ENCODE measurements at regions not wholly inside any gene's neighbourhood (a gene's known extent, or its start where the extent isn't known, plus 50 kb on each side); places are given as distances from the start of the nearest gene placed in this dataset.
"Not testable (repeated sequence)": the region's sequence is repeated elsewhere in the genome, so short reads cannot be mapped to it uniquely, and the experiment has no call there.

DNA sequence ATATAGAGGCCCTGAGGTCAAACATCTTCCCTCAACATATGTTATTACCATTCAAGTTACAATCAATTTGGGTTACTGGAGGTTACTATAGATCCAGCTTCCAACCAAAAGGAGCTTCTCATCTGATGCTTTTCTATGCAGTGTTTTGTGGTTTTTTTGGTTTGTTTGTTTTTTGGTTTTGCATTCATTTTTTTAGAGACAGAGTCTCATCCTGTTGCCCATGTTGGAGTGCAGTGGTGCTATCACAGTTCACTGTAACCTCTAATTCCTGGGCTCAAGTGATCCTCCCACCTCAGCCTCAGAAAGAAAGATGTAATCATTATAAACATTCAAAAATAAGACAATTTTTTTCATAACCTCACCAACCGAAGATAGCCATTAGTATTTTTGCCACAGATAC, 124.4 kb upstream of the JARID2 start:
- DNase-seq: no peak

DNA sequence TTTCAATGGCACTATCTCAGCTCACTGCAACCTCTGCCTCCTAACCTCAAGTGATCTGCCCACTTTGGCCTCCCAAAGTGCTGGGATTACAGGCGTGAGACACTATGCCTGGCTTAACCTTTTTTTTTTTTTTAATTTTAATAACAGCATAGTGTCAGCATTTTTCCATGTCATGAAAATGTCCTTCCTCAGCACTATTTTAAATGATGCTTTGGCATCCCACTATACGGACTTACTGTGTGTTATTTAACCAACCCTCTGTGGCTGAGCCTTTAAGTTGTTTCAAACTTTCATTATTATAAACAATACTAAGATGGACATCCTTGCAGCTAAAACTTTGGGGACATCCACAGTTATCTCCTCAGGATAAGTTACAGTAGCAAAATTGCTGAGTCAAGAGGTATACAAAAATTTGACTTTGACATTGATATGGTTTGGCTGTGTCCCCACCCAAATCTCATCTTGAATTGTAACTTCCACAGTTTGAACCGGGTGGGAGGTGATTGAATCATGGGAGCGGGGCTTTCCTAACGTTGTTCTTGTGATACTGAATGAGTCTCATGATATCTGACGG, 123.8 kb upstream of the JARID2 start:
- DNase-seq: no peak

DNA sequence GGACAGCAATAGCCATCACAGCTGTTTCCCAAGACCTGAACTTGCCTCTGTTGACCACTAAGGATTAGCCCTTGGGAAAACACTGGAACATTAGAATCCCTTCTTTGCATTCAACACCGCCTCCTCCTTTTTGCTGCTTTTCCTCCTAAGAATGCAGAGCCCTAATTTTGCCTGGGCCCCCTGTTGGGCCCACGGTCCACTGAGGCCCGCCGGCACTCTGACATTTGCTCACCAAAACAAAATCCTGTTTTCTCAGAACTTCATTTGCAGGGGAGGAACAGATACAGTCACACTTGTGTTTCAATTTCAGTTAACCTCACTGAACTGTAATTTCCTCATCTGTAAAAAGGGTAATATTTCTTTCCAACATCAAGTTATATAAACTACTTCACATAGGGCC, 116.0 kb upstream of the JARID2 start:
- no peak for DNase-seq

DNA sequence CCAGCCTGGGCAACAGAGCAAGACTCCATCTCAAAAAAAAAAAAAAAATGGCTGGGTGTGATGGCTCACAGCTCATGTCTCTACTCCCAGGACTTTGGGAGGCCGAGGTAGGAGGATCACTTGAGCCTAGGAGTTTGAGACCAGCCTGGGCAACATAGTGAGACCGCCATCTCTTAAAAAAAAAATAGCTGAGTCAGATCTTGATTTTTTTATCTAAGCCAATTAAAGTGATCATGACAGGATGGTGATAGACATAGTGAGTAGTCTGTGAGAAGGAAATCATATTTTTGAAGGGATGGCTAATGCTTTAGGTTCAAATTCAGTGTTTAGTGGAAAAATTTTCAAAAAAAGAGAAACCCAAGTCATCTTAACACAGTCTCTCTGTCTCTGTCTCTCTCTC, 114.6 kb upstream of the JARID2 start:
- no peak for DNase-seq

DNA sequence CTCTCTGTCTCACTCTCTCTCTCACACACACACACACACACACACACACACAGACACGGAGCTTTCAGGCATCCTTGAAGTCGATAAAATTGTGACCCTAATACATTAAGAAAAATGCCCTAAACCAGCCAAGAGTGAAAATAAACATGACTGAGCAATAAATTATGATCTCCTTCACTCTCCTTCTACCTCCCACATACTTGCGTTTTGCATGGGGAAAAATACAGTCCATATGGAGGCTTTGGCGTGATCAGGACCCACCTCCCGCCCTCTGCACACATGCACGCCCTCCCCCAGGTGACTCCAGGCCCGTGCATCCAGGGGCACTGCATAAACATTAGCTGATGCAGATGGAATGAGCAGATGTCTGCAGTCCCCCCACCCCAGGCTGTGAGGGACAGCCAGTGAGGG, 114.2 kb upstream of the JARID2 start:
- no peak for DNase-seq

DNA sequence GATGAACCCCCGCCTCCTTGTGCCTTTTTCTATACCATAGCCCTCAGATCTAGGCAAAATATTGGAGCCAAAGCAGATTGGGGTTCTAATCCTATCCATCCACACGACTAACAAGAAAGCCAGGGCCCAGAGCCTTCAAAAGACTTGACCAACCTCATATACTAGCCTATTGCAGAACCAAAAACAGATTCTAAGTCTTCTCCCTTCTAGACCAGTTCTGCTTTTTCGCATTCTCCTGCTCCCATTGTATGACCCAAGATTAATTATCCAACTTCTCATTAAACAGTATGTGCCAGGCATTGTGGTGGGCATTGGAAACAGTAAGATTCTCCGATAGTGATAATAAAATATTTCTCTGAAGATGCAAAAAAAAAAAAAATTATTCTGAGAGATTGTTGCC, 113.7 kb upstream of the JARID2 start:
- DNase-seq: no peak

DNA sequence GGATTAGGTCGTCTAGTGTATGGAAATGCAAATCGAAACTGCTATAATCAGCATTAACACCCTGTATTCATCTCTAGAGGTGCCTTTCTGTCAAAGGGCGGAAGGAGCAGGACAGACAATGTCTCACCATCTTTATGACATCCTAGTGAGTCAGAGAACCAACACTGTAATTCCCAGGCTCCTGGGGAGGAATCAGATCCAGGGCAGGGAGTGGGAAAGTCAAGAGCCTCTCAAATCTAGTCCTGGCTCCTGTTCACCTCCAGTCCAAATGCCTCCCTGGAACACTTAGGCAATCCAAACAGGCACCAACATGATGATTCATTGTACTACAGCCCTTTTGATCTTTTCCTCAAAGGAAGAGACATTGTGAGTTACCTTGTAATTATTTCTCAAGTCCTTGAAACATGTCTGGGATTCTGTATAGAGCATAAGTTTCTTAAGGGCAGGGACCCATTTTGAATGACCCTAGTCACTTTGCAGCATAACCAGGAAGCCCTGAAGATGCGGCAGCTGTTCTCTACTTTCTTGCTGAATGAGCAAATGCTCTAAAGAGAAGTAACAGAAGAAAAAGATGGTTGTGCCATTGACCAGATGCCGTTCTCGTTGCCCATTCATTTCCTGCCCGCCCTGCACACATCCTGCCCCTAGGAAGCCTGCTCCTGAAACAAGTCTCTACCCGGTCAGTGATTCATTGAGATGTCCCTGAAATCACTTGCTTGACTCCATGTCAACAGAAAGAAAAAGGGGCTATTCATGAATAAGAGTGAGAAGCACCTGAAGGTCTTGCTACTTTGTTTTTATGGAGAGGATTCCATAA, 112.8 kb upstream of the JARID2 start:
- DNase-seq: peak; percentile 2

DNA sequence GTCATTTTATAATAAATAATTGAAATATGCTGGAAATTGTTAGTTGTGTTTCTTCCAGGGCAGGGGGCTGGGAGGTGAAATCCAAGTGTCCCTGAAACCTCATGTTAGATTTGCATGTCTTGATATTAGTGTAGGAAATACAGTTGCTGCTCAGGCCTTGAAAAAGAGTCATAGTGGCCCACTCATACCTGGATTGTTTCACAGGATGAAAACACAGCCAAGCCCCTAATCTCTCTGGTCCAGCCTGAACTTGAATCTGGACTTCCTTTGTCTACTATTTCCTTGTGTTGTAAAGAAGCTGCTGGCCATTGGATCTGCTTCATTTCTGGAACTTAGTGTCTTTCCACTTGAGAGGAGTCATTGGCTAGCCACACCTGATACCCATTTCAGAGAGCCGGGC, 108.8 kb upstream of the JARID2 start:
- no peak for DNase-seq

DNA sequence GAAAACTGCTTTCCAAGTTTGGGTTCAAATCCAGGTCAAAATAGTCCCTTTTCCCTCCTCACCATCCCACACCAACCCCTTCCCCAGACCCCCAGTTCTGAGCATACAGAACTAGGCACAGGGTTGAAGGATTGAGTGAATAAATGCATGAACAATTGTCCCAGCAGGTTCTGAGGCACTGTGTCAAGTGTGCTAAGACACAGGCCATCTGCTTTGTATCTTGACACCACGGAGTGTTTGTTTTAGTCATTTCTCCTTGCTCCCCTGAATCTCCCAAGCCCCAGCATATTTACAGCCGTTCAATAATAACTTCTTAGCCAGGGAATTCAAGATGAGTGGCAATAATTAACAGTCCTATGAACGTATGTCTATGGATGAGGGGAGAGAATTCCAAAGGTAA, 102.8 kb upstream of the JARID2 start:
- no peak for DNase-seq

DNA sequence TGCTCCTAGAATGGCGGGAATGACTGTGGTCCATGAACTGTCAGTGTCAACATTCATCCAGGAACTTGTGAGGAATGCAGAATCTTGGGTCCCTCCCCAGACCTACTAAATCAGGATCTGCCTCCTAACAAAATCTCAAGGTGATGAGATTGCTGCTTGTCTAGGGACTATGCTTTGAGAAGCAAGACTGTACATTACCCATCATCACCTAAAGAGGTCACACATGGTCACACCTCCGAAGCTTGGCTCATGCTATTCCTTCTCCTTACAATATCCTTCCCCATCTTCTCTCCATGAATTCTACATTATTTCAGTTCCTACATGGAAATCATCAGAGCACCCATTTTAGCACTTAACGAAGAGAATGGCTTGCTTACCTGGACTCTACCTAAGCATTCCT, 102.3 kb upstream of the JARID2 start:
- DNase-seq: no peak

DNA sequence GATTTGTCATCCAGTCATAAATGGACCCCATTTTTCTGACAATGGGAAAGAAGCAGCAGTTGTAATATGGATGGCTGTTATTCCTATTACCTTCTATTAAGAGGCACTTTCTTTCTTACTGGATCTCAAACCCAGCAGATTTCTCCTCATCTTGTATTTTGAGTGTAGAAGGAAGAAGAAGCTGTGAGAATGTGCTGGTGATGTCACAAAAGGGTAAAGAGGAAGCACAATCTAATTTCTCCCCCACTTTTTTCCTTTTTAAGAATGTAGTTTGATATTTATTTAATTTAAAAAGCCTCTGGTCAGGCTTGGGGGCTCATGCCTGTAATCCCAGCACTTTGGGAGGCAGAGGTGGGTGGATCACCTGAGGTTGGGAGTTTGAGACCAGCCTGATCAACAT, 100.0 kb upstream of the JARID2 start:
- no peak for DNase-seq

DNA sequence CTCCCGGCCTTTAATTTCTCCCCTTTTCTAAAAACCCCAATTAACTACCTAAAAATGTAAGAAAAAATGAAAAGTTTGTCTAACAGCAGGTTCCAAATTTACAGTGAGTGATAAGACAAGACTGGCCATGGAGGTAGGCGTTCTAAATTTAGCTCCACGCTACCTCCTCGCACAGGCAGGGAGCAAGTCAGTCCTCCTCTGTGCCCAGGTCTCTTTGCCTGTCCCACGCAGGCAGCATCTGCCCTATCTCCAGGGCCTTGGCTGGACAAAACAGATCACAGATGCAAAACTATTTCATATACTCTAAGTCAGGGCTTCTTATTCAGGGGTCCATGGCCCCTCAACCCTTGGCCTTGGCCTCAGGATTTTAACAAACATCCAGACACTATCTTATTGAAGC, 98.0 kb upstream of the JARID2 start:
- no peak for DNase-seq

DNA sequence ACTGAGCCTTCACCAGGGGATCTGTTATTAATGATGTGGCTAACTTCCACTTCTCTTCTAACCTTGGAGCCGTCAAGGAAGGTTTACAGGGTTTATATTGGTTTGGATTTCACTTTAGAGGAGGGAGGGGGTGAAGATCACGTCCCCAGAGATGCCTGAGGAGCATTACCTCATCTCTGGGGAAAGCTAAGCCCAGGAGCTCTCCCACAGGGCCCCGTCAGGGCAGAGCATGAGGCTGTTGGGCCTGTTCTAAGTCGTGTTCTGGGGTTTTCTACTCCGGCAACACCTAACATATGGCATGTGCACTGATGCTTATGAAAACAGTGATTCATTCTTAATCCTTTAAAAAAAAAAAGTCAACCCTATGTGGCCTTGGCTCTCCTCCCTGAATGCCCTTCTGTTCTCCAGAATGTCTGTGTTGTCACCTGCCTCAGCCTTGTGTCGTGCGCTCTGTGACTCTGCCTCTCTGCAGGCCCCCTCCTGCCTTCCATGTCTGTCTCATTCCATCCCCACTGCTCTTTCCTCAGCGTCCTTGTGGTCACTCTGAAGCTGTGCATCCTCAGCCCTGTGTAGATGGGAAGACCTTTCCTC, 97.4 kb upstream of the JARID2 start:
- DNase-seq: no peak

DNA sequence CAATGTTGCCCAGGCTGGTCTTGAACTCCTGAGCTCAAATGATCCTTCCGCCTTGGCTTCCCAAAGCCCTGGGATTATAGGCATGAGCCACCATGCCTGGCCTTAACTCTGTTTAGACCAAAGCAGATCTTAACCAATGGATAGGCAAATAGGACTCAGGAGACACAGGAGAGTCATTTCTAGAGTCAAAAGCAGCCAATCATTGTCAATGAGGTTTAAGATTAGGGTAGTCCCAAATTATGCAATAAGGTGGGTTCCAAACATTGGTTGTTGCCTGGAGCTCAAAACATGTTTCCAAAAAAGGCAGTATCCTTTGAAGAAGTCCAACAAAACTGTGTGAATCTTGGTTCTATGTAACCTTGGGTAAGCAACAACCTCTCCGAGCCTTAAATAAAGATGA, 95.7 kb upstream of the JARID2 start:
- no peak for DNase-seq

DNA sequence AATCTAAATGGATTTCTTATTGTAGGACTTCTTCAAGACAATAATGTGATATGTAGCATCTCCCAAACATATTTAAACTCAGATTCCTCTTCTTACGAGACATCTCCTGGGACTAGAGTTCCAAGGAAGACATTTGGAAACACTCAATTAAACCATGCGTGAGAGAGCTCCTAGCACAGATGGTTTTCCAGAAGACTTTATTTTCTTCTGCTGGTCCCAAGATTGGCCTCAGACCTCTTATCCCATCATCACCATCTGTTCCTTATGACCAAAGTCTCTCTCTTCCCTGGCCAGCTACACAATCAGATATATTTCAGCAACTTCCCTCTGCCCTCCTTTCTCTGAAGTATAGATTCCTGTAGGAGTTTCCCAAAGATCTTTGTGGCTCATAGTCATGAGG, 93.2 kb upstream of the JARID2 start:
- no peak for DNase-seq

DNA sequence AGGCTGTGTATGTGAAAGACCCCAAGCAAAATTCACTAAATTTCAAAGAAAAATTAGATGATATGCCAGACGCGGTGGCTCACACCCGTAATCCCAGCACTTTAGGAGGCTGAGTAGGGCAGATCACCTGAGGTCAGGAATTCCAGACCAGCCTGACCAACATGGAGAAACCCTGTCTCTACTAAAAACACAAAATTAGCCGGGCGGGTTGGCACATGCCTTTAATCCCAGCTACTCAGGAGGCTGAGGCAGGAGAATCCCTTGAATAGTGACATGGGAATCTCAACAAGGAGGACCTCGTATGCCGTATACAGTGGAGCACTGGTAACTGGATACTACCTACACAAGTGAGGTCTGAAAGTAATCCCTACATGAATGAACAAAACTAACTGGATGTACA, 92.7 kb upstream of the JARID2 start:
- no peak for DNase-seq

DNA sequence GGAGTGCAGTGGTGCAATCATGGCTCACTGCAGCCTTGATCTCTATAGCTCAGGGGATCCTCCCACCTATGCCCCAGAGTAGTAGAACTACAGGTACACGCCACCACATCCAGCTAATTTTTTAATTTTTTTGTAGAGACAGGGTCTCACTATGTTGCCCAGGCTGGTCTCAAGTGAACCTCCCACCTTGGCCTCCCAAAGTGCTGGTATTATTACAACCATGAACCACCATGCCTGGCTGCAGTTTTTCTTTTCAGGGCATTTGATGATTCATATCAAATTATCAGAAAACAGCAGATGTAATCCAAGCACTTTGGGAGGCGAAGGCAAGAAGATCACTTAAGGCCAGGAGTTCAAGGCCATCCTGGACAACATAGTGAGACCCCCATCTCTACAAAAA, 88.4 kb upstream of the JARID2 start:
- no peak for DNase-seq

DNA sequence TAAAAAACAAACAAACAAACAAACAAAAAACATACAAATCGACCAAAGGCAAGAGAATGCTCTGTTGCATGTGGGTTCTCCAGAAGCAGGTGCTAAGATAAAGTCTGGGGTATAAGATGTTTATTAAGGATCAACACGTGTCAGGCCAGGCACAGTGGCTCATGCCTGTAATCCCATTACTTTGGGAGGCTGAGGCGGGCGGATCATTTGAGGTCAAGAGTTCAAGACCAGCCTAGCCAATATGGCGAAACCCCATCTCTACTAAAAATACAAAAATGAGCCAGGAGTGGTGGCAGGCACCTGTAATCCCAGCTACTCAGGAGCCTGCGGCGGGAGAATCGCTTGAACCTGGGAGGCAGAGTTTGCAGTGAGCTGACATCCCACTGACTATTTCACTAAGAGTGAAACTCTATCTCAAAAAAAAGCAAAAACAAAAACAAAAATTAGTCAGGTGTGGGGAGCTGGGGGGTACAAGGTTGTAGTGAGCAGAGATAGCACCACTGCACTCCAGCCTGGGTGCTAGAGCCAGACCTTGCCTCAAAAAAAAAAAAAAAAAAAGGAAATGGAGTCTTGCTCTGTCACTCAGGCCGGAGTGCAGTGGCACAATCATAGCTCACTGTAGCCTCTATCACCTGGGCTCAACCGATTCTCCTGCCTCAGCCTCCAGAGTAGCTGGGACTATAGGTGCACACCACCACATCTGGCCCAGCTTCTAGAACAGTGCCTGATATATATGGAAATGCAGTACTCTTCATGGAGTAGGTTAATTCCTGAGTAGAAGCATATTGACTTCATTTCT, 86.8 kb upstream of the JARID2 start:
- no peak for DNase-seq

DNA sequence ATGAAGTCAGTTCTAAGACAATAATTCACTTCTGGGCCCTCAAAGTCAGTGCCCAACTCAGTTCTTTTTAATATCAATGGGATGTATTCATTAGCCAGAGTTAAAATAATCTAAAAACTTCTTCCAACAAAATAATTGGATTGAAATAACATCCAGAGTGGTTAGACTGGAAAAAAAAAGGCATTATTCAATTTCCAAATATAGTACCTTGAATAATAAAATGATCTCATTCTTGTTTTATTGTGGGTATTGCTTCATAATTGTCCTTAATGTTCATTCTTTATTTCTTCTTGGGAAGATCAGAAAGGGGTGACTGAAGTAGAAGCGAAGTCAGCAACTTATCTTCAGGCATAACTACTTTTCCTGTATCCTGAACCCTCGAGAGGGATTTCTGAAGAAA, 85.1 kb upstream of the JARID2 start:
- DNase-seq: no peak

DNA sequence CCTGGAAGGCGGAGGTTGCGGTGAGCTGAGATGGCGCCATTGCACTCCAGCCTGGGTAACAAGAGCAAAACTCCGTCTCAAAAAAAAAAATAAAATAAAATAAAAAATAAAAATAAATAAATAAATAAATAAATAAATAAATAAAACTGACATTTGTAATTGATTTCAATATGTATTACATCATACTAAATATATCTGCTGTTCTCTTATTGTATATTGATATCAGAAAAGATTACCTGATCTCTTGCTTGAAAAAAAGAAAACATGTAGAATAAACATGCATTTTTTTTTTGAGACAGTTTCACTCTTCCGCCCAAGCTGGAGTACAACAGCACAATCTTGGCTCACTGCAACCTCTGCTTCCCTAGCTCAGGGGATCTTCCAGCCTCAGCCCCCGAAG, 81.0 kb upstream of the JARID2 start:
- DNase-seq: not testable (repeated sequence)

DNA sequence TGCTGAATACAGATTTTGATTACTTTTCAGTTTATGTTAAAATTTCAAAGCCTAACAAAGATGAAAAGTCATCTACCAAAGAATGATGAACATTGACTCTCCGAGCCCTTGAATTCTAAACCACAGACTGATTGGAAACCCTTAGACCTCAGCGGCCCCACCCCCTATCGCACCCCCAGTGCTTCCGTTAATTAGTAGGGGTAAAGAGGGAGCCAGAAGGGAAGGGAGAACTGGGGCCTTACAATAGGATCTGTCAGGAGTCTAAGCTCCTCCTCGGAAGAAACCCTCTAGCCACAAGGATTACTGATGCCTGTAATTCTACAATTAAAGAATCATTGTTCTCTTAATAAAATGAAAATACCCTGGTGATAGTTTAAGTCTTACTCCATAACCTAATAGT, 79.7 kb upstream of the JARID2 start:
- DNase-seq: no peak

DNA sequence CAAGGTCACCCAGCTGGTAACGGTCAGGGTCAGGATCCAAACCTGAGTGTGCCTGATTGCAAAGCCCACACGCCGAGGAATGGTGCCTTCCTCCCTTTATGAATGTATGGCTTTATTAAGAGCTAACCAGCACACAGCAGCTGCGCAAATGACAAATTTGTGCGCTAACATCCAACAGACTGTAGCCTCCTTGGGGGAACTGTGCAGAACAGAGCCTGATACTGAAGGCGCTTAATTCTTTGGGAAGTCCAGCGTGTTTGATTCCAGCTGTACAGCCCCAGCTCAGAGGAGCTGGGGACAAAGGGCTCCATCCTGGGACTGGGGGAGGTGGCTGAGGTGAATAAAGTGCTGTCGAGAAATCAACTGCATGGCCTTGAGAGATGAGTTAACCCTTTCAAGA, 75.7 kb upstream of the JARID2 start:
- DNase-seq: no peak

DNA sequence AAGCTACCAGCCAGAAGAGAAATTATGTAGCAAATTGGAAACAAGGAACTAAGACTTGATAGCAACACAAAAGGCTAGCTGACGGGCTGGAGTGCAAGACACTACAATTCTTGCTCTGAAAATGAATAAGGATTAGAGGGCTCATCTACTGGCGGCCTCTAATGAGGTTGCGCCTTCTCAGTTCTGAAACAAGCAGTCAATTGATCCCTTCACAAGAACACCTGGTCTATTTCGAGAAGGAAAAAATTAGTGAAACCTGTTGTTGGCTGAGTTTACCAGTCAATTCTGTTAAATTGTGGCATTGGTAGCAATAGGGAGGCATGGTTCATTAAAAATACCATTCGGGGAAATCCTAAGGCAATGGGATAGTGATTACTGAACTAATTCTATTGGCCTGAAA, 74.8 kb upstream of the JARID2 start:
- DNase-seq: no peak
